ENCODE measurements at regions not wholly inside any gene's neighbourhood (a gene's known extent, or its start where the extent isn't known, plus 50 kb on each side); places are given as distances from the start of the nearest gene placed in this dataset.

GRCh38 chr11:28874706-28875105 is 766.5 kb downstream of the METTL15 start:
- intact Hi-C loops (cut with DNase I, micrococcal nuclease): no loop called here
- POLR2A ChIA-PET: no interaction called here
- Mint-ChIP-seq H3K4me3 (no peak overlapping the region), H3K36me3 (ENCODE audit: low read depth) (no peaks in the 10 kb centered on the region), H3K27me3 (no peaks in the 10 kb centered on the region), H3K27ac (no peak overlapping the region), H3K4me1 (ENCODE audit: low read depth) (no peaks in the 10 kb centered on the region), H3K9me3 (peaks cover 5% of the 10 kb centered on the region)
- Histone ChIP-seq H3K4me3 (ENCODE audit: low read length) (no peak overlapping the region), H3K27me3 (ENCODE audit: control insufficient read depth in 1 of 2, insufficient read depth in 2 of 2, low read length in 2 of 2) (no peaks in the 10 kb centered on the region), H3K27ac (ENCODE audit: low read depth in 1 of 2, low read length in 2 of 2) (no peak overlapping the region), H3K9me3 (ENCODE audit: control insufficient read depth in 1 of 2, insufficient read depth in 1 of 2, low read length in 2 of 2) (peaks cover 0 to 3% of the 10 kb centered on the region in 2 experiments), H3K4me1 (ENCODE audit: insufficient read depth, low read length) (no peaks in the 10 kb centered on the region), H3K36me3 (ENCODE audit: insufficient read depth, low read length) (no peaks in the 10 kb centered on the region)
- ATAC-seq (ENCODE audit: poor library complexity) (no peak), DNase-seq (no peak)
- CTCF ChIA-PET: no interaction called here
- TF ChIP-seq CTCF (IDR thresholded peaks at IDR 0.05): no peak

- ATAC-seq (ENCODE audit: poor library complexity): no peak
- Mint-ChIP-seq H3K27ac (no peak overlapping the region), H3K4me3 (no peak overlapping the region), H3K36me3 (ENCODE audit: low read depth) (no peaks in the 10 kb centered on the region), H3K4me1 (ENCODE audit: low read depth) (no peaks in the 10 kb centered on the region), H3K27me3 (no peaks in the 10 kb centered on the region), H3K9me3 (peaks cover 9% of the 10 kb centered on the region)
- no peaks in the 10 kb centered on the region for H3K4me1 ChIP-seq (ENCODE audit: insufficient read depth, low read length)
- TF ChIP-seq CTCF (IDR thresholded peaks at IDR 0.05): no peak
- POLR2A ChIA-PET: no interaction called here
- CTCF ChIA-PET: no interaction called here
- no peak overlapping the region for H3K4me3 ChIP-seq (ENCODE audit: low read length)
- peaks cover 0 to 3% of the 10 kb centered on the region in 2 experiments for H3K9me3 ChIP-seq (ENCODE audit: control insufficient read depth in 1 of 2, insufficient read depth in 1 of 2, low read length in 2 of 2)
- DNase-seq: no peak
- H3K27ac ChIP-seq (ENCODE audit: low read depth in 1 of 2, low read length in 2 of 2): no peak overlapping the region
- H3K36me3 ChIP-seq (ENCODE audit: insufficient read depth, low read length): no peaks in the 10 kb centered on the region
- intact Hi-C loops (cut with DNase I, micrococcal nuclease): no loop called here
- no peaks in the 10 kb centered on the region for H3K27me3 ChIP-seq (ENCODE audit: control insufficient read depth in 1 of 2, insufficient read depth in 2 of 2, low read length in 2 of 2)
Measured at GRCh38 chr11:28871090-28871489, 762.9 kb downstream of the METTL15 start.

- H3K4me1 ChIP-seq (ENCODE audit: insufficient read depth, low read length): no peaks in the 10 kb centered on the region
- DNase-seq (no peak), ATAC-seq (ENCODE audit: poor library complexity) (no peak)
- peaks cover 0 to 3% of the 10 kb centered on the region in 2 experiments for H3K9me3 ChIP-seq (ENCODE audit: control insufficient read depth in 1 of 2, insufficient read depth in 1 of 2, low read length in 2 of 2)
- intact Hi-C loops (cut with DNase I, micrococcal nuclease): no loop called here
- H3K4me3 ChIP-seq (ENCODE audit: low read length): no peak overlapping the region
- H3K27ac ChIP-seq (ENCODE audit: low read depth in 1 of 2, low read length in 2 of 2): no peak overlapping the region
- no peak for TF ChIP-seq CTCF (IDR thresholded peaks at IDR 0.05)
- H3K36me3 ChIP-seq (ENCODE audit: insufficient read depth, low read length): no peaks in the 10 kb centered on the region
- no peaks in the 10 kb centered on the region for H3K36me3 Mint-ChIP-seq (ENCODE audit: low read depth)
- no peaks in the 10 kb centered on the region for H3K27me3 Mint-ChIP-seq
- ChIA-PET CTCF (no interaction called here), POLR2A (no interaction called here)
- no peak overlapping the region for H3K27ac Mint-ChIP-seq
- H3K4me3 Mint-ChIP-seq: no peak overlapping the region
- H3K9me3 Mint-ChIP-seq: peaks cover 10% of the 10 kb centered on the region
- no peaks in the 10 kb centered on the region for H3K4me1 Mint-ChIP-seq (ENCODE audit: low read depth)
- H3K27me3 ChIP-seq (ENCODE audit: control insufficient read depth in 1 of 2, insufficient read depth in 2 of 2, low read length in 2 of 2): no peaks in the 10 kb centered on the region
Measured at GRCh38 chr11:28863422-28863821, 755.2 kb downstream of the METTL15 start.

Data from CD4-positive, alpha-beta T cell (primary cell).